Left lung (tissue), 4 donors: ENCODE measurements at regions not wholly inside any gene's neighbourhood (a gene's known extent, or its start where the extent isn't known, plus 50 kb on each side); places are given as distances from the start of the nearest gene placed in this dataset.

Source experiments
- ATAC-seq: fragments of 200-7000 bp; cut with Tn5 transposase; one replicate; pipeline ENCODE4 v1.9.1; 2020; ENCODE audit warnings: moderate library complexity
- DNase-seq, 4 donors: peaks; one replicate each; pipeline ENCODE4 v3.0.0-alpha.2; 2013 to 2020
- H3K27ac ChIP-seq, 2 donors: fragments of 200-600 bp; sonication (generic) in 1 of 2; one replicate each; pipeline versions ENCODE4 v1.5.0 to v1.8.0; 2020 to 2021
- H3K27me3 ChIP-seq, 2 donors: fragments of 200-600 bp; sonication (generic) in 1 of 2; one replicate each; pipeline versions ENCODE4 v1.5.0 to v1.8.0; 2020 to 2021
- H3K36me3 ChIP-seq, 2 donors: fragments of 200-600 bp; sonication (generic) in 1 of 2; one replicate each; pipeline versions ENCODE4 v1.5.0 to v1.8.0; 2020 to 2021
- H3K4me1 ChIP-seq, 2 donors: fragments of 200-600 bp; one replicate each; pipeline ENCODE4 v1.8.0; 2021
- H3K4me3 ChIP-seq, 2 donors: fragments of 200-600 bp; sonication (generic) in 1 of 2; one replicate each; pipeline versions ENCODE4 v1.5.0 to v1.8.0; 2020 to 2021; ENCODE audit warnings: mild to moderate bottlenecking in 1 of 2
- H3K9me3 ChIP-seq, 2 donors: fragments of 200-600 bp; sonication (generic) in 1 of 2; one replicate each; pipeline versions ENCODE4 v1.5.0 to v1.8.0; 2020 to 2021
- CTCF ChIP-seq, 2 donors: fragments of 200-600 bp; sonication (generic) in 1 of 2; IDR thresholded peaks; one replicate each; pipeline versions ENCODE4 v1.5.0 to v1.8.0; 2021; ENCODE audit warnings: antibody characterized with exemption in 2 of 2
- intact Hi-C, 2 donors: fragments of 100-400 bp; cut with DNase I; formaldehyde crosslinking; loops; one replicate each; pipeline versions ENCODE4 v1.11.2 to v1.14.2; 2022
- donor health status: DM: no; HTN: yes; CAD: no.
- donor health status: DM: no; HTN: no; CAD: no.

- H3K36me3 ChIP-seq: no peaks in the 10 kb centered on the region
- H3K9me3 ChIP-seq: no peaks in the 10 kb centered on the region
- intact Hi-C loops: no loop called here
- H3K4me1 ChIP-seq: peaks cover 4% of the 10 kb centered on the region in 2 donors
- DNase-seq (peak in 3 of 4 donors; percentile 69 to 88 (median 75)), ATAC-seq (peak; percentile 73)
- no peaks in the 10 kb centered on the region for H3K27me3 ChIP-seq
- H3K27ac ChIP-seq: no peak overlapping the region
- no peak for TF ChIP-seq CTCF (IDR thresholded peaks at IDR 0.05)
- no peak overlapping the region for H3K4me3 ChIP-seq
Observed at GRCh38 chr17:72407336-72407909, 286.6 kb downstream of the SOX9 start.

- ATAC-seq: no peak
- Histone ChIP-seq H3K36me3 (no peaks in the 10 kb centered on the region), H3K9me3 (no peaks in the 10 kb centered on the region), H3K27me3 (no peaks in the 10 kb centered on the region), H3K4me1 (peaks cover 4% of the 10 kb centered on the region in 2 donors), H3K4me3 (no peak overlapping the region), H3K27ac (no peak overlapping the region)
- intact Hi-C loops: no loop called here
- TF ChIP-seq CTCF (IDR thresholded peaks at IDR 0.05): no peak
- DNase-seq: no peak
Observed at GRCh38 chr17:72407931-72408330, 287.1 kb downstream of the SOX9 start.

- TF ChIP-seq CTCF (IDR thresholded peaks at IDR 0.05): no peak
- H3K9me3 ChIP-seq: peaks cover 0 to 5% of the 10 kb centered on the region in 2 donors
- DNase-seq: no peak
- no peaks in the 10 kb centered on the region for H3K27me3 ChIP-seq
- intact Hi-C loops: no loop called here
- no peak overlapping the region for H3K27ac ChIP-seq
- H3K36me3 ChIP-seq: no peaks in the 10 kb centered on the region
- no peak overlapping the region for H3K4me3 ChIP-seq
- peaks cover 4% of the 10 kb centered on the region in 2 donors for H3K4me1 ChIP-seq
- ATAC-seq: no peak
Observed at GRCh38 chr17:72408641-72409040, 287.8 kb downstream of the SOX9 start.

- intact Hi-C loops: no loop called here
- no peaks in the 10 kb centered on the region for H3K36me3 ChIP-seq
- peaks cover 0 to 6% of the 10 kb centered on the region in 2 donors for H3K9me3 ChIP-seq
- H3K4me3 ChIP-seq: no peak overlapping the region
- peaks cover 4% of the 10 kb centered on the region in 2 donors for H3K4me1 ChIP-seq
- TF ChIP-seq CTCF (IDR thresholded peaks at IDR 0.05): no peak
- no peaks in the 10 kb centered on the region for H3K27me3 ChIP-seq
- DNase-seq: no peak
- H3K27ac ChIP-seq: no peak overlapping the region
- ATAC-seq: no peak
Observed at GRCh38 chr17:72409405-72410002, 288.7 kb downstream of the SOX9 start.

- Histone ChIP-seq H3K4me1 (peaks cover 4% of the 10 kb centered on the region in 2 donors), H3K27me3 (no peaks in the 10 kb centered on the region), H3K9me3 (peaks cover 0 to 6% of the 10 kb centered on the region in 2 donors), H3K27ac (peak overlapping the region in 1 of 2 donors; percentile 28), H3K4me3 (no peak overlapping the region), H3K36me3 (no peaks in the 10 kb centered on the region)
- ATAC-seq (peak; percentile 57), DNase-seq (no peak)
- intact Hi-C loops: no loop called here
- TF ChIP-seq CTCF (IDR thresholded peaks at IDR 0.05): no peak
Observed at GRCh38 chr17:72411124-72411563, 290.3 kb downstream of the SOX9 start.
